T-helper 2 cell treated with Interferon-gamma antibody and Interleukin-4, amounts not matched to agents 100 ng/mL and 5 ng/mL, for 36 hours (primary cell): ENCODE measurements at regions not wholly inside any gene's neighbourhood (a gene's known extent, or its start where the extent isn't known, plus 50 kb on each side); places are given as distances from the start of the nearest gene placed in this dataset.
"Not testable (repeated sequence)": the region's sequence is repeated elsewhere in the genome, so short reads cannot be mapped to it uniquely, and the experiment has no call there.

Experiments used
- intact Hi-C: fragments of 100-400 bp; cut with micrococcal nuclease; formaldehyde crosslinking; loops from one replicate; pipeline ENCODE4 v1.15.1; 2023

DNA sequence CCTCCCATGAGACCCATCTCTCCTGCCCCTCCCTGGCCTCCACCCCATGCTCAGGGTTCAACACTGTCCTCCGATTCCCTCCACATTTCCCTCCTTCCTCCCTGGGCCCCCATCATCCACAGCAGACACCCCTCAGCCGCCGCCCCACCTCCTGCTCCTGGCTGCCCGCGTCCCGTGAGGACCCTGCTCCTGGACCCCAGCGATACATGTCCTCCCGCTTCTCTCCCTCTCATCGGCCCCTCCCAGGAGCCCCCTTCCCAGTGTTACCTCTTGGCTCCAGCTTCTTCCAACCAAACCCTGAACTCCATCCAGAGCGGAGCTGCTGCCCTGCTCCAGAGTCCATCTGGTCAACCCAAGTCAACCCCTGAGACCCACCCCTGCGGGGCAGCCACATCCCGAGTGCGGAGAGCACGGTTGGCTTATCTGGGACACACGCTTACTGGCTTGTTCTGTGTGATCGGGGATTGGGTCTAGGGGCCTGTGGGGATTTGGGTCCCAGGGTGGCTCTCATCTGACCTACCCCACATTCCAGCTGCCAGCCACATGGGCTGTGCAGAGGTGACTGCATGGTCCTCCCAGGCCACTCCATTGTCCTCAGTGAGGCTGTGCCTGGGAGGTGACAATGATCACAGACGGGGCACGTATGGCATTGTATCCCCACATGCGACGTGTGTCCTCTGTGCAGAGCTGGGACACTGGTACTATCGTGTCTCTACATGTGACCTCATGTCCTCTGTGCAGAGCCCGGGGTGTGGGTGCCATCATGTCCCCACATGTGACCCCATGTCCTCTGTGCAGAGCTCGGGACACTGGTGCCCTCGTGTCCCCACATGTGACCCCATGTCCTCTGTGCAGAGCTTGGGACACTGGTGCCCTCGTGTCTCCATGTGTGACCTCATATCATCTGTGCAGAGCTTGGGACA is 333.6 kb downstream of the ADGRD1 start:
- intact Hi-C loops = no loop called here

GRCh38 chr12:131287938-131288764 is 334.4 kb downstream of the ADGRD1 start:
- intact Hi-C loops = no loop called here

GRCh38 chr12:131288765-131289695 is 335.3 kb downstream of the ADGRD1 start:
- intact Hi-C loops = not testable (repeated sequence)

- intact Hi-C loops = loop anchor here (5.0 kb wide), 1 partner anchor 377 kb away; no protein-coding TSS in a partner anchor
Measured at GRCh38 chr12:131289807-131290206, 336.1 kb downstream of the ADGRD1 start.

DNA sequence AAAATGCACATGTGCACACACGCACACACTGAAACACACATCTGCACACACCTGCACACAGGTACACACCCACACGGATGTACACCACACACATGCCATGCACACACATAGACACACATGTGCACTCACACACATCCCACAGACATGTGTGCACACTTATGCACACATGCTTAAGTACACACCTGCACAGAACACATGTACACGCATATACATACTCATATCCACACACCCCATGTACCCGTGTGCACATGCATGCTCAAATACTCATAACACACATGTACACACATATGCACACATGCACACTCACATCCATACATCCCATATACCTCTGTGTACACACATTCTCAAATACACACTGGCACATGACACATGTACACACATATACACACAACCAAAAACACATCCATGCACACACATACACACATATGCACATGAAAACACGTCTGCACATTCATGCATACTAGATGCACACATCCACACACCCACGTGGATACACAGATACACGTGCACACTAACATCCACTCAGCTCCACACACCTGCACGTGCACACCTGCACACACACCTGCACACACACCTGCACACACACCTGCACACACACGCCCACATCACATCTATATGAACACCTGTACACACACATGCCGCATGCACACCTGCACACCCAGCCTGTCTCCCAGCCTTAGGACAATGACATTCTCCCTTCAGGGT is 336.7 kb downstream of the ADGRD1 start:
- intact Hi-C loops = loop anchor here (5.0 kb wide), 1 partner anchor 377 kb away; no protein-coding TSS in a partner anchor

DNA sequence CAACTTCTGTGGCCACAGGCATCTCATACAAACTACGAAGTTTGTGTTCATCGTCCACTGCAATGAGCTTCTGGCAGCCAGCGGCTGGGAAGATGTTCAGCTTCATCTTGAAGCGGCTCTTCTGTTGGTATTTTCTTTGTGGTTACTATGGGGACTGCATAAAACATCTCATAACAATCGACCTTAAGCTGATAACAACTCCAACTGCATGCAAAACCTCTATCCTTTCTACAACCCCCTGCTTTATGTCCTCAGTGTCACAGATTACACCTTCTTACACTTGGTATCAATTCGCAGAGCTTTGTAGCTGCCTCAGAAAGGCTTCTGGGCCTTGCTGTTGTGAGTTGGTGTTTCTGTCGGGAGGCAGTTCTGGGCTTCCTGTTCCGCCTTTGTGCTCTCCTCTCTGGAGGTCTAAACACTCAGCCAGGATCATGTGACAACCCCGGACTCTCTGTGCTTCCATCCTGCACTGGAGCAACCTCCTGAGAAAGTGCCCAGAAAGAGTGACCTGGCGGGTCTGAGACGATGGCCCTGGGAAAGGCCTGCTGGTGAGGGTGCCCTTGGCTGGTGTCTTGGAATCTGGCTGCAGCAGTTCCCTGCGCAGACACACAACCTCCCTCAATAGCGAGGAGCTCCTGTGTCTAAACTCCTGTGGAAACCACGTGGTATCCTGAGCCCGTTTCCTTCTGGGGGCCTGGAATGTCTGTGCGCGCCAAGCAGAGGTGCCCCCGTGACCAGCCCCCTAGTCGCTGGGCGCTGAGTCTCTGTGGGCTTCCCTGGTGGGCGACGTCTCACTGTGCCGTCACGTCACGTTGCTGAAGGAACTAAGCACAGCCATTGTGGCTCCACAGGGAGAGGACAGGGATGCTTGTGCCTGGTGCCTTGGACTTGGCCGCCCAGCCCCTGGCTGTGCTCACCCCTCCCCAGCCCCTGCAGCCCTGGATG is 339.6 kb downstream of the ADGRD1 start:
- intact Hi-C loops = loop anchor here (5.0 kb wide), 1 partner anchor 374 kb away; no protein-coding TSS in a partner anchor

- intact Hi-C loops = loop anchor here (5.0 kb wide), 1 partner anchor 373 kb away; no protein-coding TSS in a partner anchor
Measured at GRCh38 chr12:131294716-131295115, 341.0 kb downstream of the ADGRD1 start.

DNA sequence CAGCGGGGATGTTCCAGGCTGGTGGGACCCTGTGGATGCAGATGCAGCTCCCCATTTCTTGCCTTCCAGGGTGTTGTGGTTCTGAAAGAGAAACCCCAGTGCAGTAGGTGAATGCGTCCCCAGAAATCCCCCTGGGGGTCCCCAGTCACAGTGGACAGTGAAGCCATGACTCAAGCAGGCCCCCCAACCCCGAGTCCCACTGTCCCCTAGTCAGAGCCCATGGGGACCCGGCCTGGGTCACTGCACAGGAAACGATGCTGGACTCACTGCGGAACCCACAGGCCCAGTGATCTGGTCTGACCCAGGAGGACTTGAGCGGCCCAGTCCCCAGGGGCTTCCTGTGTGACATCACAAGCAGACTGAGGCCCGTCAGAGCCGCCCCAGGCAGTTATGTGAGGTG is 341.4 kb downstream of the ADGRD1 start:
- intact Hi-C loops = not testable (repeated sequence)

GRCh38 chr12:131295559-131295958 is 341.9 kb downstream of the ADGRD1 start:
- intact Hi-C loops = not testable (repeated sequence)

DNA sequence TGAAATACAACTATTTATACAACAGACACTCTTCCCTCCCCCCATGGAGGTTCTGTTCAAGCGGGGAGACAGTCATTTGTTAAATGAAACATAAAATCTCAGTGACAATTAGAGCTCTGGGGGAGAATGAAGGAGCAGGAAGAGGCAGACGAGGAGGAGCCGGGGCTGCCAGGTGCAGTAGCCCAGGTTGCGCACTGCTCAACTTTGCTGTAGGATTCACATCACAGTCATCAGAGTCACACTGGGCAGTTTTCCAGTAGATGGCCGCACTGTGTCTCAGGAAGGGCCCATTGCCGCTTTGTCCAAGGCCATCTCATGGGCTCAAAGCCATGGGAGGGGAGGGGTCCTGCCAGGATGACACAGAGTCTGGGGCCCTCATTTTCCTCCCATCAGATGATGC is 342.4 kb downstream of the ADGRD1 start:
- intact Hi-C loops = not testable (repeated sequence)

GRCh38 chr12:131296651-131297050 is 342.9 kb downstream of the ADGRD1 start:
- intact Hi-C loops = not testable (repeated sequence)

- intact Hi-C loops = not testable (repeated sequence)
Measured at GRCh38 chr12:131298526-131299369, 345.0 kb downstream of the ADGRD1 start.

- intact Hi-C loops = not testable (repeated sequence)
Measured at GRCh38 chr12:131299370-131299701, 345.6 kb downstream of the ADGRD1 start.

- intact Hi-C loops = not testable (repeated sequence)
Measured at GRCh38 chr12:131303576-131303975, 349.9 kb downstream of the ADGRD1 start.

DNA sequence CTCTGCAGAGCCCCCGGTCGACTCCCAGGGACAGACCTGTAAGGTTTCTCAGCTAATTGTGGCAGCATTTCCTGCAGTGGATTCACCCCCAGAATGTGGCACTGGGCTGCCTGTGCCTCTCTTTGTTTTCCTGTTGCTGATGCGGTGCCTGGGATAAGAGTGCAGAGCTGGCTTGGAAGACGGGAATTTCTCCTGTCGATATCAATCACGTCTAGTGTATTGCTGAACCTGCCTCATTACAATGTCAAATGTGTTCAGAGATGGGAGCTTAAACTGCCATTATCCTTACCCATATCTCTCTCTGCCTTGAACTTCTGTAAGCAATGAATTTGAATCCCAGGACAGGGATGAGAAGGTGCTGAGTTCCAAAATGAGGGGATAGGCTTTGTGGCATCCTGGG is 350.9 kb downstream of the ADGRD1 start:
- intact Hi-C loops = not testable (repeated sequence)

- intact Hi-C loops = no loop called here
Measured at GRCh38 chr12:131309700-131310099, 356.0 kb downstream of the ADGRD1 start.

DNA sequence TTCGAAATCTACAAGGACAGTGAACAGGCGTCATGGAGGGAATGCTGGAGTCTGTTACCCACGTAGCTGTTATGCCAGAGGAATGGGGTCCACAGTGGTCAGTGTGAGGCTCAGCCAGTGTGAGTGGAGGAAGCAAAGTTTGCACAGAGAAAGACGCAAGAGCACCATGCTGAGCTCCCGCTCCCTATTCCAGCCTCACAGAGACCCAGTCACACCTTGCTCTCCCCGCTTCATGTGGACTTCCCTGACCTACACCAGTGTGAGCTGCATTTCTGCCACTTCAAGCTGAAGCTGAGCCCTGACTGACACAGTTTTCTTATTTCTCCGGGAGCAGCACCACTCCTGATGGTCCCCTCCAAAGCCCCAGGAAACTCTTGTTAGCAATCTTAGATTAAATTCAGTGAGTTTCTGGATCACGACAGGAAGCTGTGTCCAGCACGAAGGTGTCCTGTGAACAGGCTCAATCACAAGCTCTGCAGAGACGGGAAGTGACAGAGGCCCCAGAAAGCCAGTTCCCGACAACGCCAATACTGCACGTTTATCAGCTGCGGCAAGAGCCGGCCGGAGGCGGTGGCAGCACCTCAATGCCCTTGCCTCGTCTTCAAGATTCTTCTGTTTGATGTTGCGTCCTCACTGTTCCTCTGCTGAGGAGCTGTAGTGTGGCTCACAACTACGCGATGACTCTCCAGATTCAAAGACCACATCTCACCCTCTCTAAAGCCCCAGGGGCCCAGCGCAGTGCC is 356.7 kb downstream of the ADGRD1 start:
- intact Hi-C loops = not testable (repeated sequence)
